VCaP (cell line): ENCODE measurements at regions not wholly inside any gene's neighbourhood (a gene's known extent, or its start where the extent isn't known, plus 50 kb on each side); places are given as distances from the start of the nearest gene placed in this dataset.

ENCODE experiments used
- H3K27ac ChIP-seq: fragments of 450-650 bp; 2 replicates; pipeline ENCODE4 v1.5.1; 2017
- CTCF ChIP-seq: fragments of 450-650 bp; conservative IDR thresholded peaks from 2 replicates; pipeline ENCODE4 v1.5.1; 2017; ENCODE audit warnings: mild to moderate bottlenecking, moderate library complexity

DNA sequence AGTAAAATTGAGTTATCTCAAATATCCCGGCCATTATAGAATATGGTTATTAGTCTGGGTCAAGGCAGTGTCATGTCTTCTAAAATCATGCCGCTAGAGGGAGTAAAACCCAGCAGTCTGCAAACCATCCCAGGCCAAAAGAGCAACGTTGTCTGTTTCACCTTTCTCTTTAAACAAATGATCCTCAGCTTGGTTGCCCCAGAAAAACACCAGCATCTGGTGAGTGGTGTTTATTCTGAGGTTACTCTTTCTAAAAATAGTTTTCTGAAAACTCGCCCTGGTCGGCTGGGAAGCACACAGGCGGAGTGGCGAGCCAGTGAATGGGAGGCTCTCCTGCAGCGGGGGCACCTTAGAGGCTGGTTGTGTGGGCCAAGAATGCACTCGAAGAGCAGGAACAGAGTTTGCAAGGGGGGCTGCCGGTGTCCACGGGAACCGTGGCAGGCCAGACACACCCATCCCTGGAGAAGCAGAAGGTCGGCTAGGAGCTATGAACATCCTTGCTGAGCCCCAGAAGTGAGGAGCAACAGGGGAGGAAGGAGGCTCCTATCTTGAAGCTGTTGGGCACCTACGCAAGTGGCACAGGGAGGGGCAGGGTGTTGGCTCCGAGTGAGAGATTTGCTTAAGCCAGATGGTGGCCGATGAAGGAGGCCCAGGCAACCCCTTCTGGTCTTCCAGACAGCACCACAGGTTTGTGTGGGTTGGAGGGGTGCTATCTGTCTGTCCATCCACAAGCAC, 297.1 kb downstream of the ETS1 start:
- H3K27ac ChIP-seq: no peak overlapping the region
- peak; percentile 94 for TF ChIP-seq CTCF

- no peak overlapping the region for H3K27ac ChIP-seq
- no peak for TF ChIP-seq CTCF
Observed at GRCh38 chr11:128289048-128289447, 298.3 kb downstream of the ETS1 start.

- TF ChIP-seq CTCF: no peak
- no peak overlapping the region for H3K27ac ChIP-seq
Observed at GRCh38 chr11:128288368-128288767, 299.0 kb downstream of the ETS1 start.

- TF ChIP-seq CTCF: no peak
- no peak overlapping the region for H3K27ac ChIP-seq
Observed at GRCh38 chr11:128285321-128285720, 302.0 kb downstream of the ETS1 start.

- no peak overlapping the region for H3K27ac ChIP-seq
- TF ChIP-seq CTCF: no peak
Observed at GRCh38 chr11:128284634-128285033, 302.7 kb downstream of the ETS1 start.

- no peak overlapping the region for H3K27ac ChIP-seq
- no peak for TF ChIP-seq CTCF
Observed at GRCh38 chr11:128283451-128283850, 303.9 kb downstream of the ETS1 start.

- TF ChIP-seq CTCF: no peak
Observed at GRCh38 chr11:128282053-128282452, 305.3 kb downstream of the ETS1 start.

More at GRCh38 chr11:128282053-128282452, 305.3 kb downstream of the ETS1 start:
- no peak overlapping the region for H3K27ac ChIP-seq
